ENCODE measurements at regions not wholly inside any gene's neighbourhood (a gene's known extent, or its start where the extent isn't known, plus 50 kb on each side); places are given as distances from the start of the nearest gene placed in this dataset.

DNA sequence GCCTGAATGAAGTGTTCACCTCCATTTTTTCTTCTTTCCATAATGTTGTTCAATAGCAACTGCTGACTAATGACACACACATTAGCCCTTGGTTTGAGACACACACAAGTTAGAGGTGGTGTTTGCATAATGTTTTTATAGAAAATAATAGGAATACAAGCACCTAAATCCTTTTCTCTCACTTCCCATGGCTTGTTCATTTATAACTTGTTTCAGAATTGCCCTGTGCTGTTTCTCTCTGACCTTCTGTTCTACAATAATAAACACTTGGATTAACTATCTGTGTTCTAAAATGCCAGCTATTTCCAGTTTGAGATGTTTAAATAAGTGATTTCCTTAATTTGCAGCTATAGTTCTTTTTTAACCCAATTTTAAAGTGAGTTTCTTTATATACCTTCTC lies 525.1 kb upstream of the ROBO2 start:
- Histone ChIP-seq H3K27ac (replicated peaks; ENCODE audit: low read length) (no peak overlapping the region), H2BK120ac (ENCODE audit: low read depth, low read length) (no peak overlapping the region), H3K4me3 (ENCODE audit: low read length in 2 of 2) (no peak overlapping the region), H3K27me3 (ENCODE audit: control insufficient read depth in 3 of 3, insufficient read depth in 3 of 3, low read depth in 1 of 3, low read length in 3 of 3) (no peaks in the 10 kb centered on the region), H2BK12ac (ENCODE audit: low read length) (no peak overlapping the region), H3K14ac (ENCODE audit: low read length) (no peak overlapping the region), H2BK5ac (ENCODE audit: low read length) (no peak overlapping the region), H3K36me3 (replicated peaks in 1 of 2; ENCODE audit: control insufficient read depth in 2 of 2, insufficient read depth in 2 of 2, low read length in 2 of 2) (no peaks in the 10 kb centered on the region), H2AFZ (ENCODE audit: low read length) (no peak overlapping the region), H2BK15ac (ENCODE audit: low read length) (no peak overlapping the region), H3K4ac (ENCODE audit: low read length) (no peak overlapping the region), H4K91ac (ENCODE audit: low read depth, low read length, poor library complexity) (no peak overlapping the region), H3K9ac (ENCODE audit: low read depth, low read length, poor library complexity) (no peak overlapping the region), H3K23ac (ENCODE audit: low read depth, low read length, poor library complexity) (no peak overlapping the region), H3K79me1 (ENCODE audit: low read depth, low read length) (no peaks in the 10 kb centered on the region), H4K8ac (ENCODE audit: low read depth, low read length) (no peak overlapping the region), H3K4me1 (ENCODE audit: control insufficient read depth in 2 of 2, insufficient read depth in 1 of 2, low read depth in 1 of 2, low read length in 2 of 2) (no peaks in the 10 kb centered on the region), H3K4me2 (ENCODE audit: insufficient read depth, low read length, poor library complexity, severe bottlenecking) (no peak overlapping the region), H2AK5ac (ENCODE audit: low read depth, low read length) (no peak overlapping the region), H3K18ac (ENCODE audit: low read length) (no peak overlapping the region), H3K9me3 (replicated peaks in 1 of 2; ENCODE audit: control insufficient read depth in 2 of 2, insufficient read depth in 1 of 2, low read depth in 1 of 2, low read length in 2 of 2) (no peaks in the 10 kb centered on the region)
- no peak for DNase-seq (ENCODE audit: low spot score)

DNA sequence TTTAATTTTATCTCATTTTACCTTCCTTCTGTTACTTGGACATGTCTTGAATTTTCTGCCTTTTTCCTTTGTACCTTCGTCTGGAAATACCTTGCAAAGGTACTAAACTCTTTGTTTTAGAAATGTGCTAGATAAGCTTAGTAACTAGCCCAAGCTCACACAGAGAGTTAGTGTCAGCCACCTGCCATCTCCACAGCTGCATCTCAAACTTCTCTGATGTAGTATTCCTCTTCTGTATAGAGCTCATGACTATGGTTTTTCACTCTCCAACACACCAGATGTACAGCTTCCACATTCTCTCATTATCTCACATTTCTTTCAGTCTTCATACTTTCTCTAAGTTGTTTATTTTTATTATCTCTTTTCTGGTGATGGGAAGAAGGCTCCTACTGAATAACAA lies 516.6 kb upstream of the ROBO2 start:
- Histone ChIP-seq H2AK5ac (ENCODE audit: low read depth, low read length) (no peak overlapping the region), H3K9me3 (replicated peaks in 1 of 2; ENCODE audit: control insufficient read depth in 2 of 2, insufficient read depth in 1 of 2, low read depth in 1 of 2, low read length in 2 of 2) (no peaks in the 10 kb centered on the region), H2BK5ac (ENCODE audit: low read length) (no peak overlapping the region), H2BK12ac (ENCODE audit: low read length) (no peak overlapping the region), H2AFZ (ENCODE audit: low read length) (no peak overlapping the region), H3K23ac (ENCODE audit: low read depth, low read length, poor library complexity) (no peak overlapping the region), H3K27ac (replicated peaks; ENCODE audit: low read length) (no peak overlapping the region), H3K27me3 (ENCODE audit: control insufficient read depth in 3 of 3, insufficient read depth in 3 of 3, low read depth in 1 of 3, low read length in 3 of 3) (no peaks in the 10 kb centered on the region), H2BK120ac (ENCODE audit: low read depth, low read length) (no peak overlapping the region), H3K14ac (ENCODE audit: low read length) (no peak overlapping the region), H3K4me3 (ENCODE audit: low read length in 2 of 2) (no peak overlapping the region), H4K8ac (ENCODE audit: low read depth, low read length) (no peak overlapping the region), H3K18ac (ENCODE audit: low read length) (no peak overlapping the region), H3K36me3 (replicated peaks in 1 of 2; ENCODE audit: control insufficient read depth in 2 of 2, insufficient read depth in 2 of 2, low read length in 2 of 2) (no peaks in the 10 kb centered on the region), H3K4me1 (ENCODE audit: control insufficient read depth in 2 of 2, insufficient read depth in 1 of 2, low read depth in 1 of 2, low read length in 2 of 2) (no peaks in the 10 kb centered on the region), H3K4ac (ENCODE audit: low read length) (no peak overlapping the region), H3K79me1 (ENCODE audit: low read depth, low read length) (no peaks in the 10 kb centered on the region), H3K9ac (ENCODE audit: low read depth, low read length, poor library complexity) (no peak overlapping the region), H2BK15ac (ENCODE audit: low read length) (no peak overlapping the region), H4K91ac (ENCODE audit: low read depth, low read length, poor library complexity) (no peak overlapping the region), H3K4me2 (ENCODE audit: insufficient read depth, low read length, poor library complexity, severe bottlenecking) (no peak overlapping the region)
- DNase-seq (ENCODE audit: low spot score): no peak
- WGBS, 2 donors (ENCODE audit: extremely low coverage in 2 of 2, insufficient read length in 2 of 2, insufficient replicate concordance in 1 of 2): no CpG with 5 or more reads among the region's 1 CpG

DNA sequence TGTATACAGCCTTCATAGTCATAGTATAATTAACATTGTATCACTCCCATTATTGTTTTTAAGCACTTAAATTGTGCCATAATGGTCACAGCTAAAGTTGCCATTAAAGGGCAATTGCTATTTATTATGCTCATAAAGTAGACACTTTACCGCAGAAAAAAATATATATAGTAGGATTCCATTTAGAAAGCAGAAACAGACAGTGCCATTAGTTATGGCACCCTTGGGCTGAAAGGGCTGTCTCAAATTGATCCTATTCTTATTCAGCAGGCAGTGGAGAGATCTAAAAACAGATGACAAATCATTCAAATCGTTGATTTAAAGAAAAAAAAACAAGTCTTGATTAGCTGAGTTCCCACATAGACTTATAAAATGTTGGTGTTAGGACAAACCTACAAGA lies 514.2 kb upstream of the ROBO2 start:
- H2BK120ac ChIP-seq (ENCODE audit: low read depth, low read length): no peak overlapping the region
- no peak overlapping the region for H3K4me2 ChIP-seq (ENCODE audit: insufficient read depth, low read length, poor library complexity, severe bottlenecking)
- DNase-seq (ENCODE audit: low spot score): no peak
- no peak overlapping the region for H3K4ac ChIP-seq (ENCODE audit: low read length)
- no peak overlapping the region for H3K14ac ChIP-seq (ENCODE audit: low read length)
- H3K9ac ChIP-seq (ENCODE audit: low read depth, low read length, poor library complexity): no peak overlapping the region
- H3K4me1 ChIP-seq (ENCODE audit: control insufficient read depth in 2 of 2, insufficient read depth in 1 of 2, low read depth in 1 of 2, low read length in 2 of 2): no peaks in the 10 kb centered on the region
- H4K8ac ChIP-seq (ENCODE audit: low read depth, low read length): no peak overlapping the region
- H2BK12ac ChIP-seq (ENCODE audit: low read length): no peak overlapping the region
- H3K27ac ChIP-seq (replicated peaks; ENCODE audit: low read length): no peak overlapping the region
- no peak overlapping the region for H2AK5ac ChIP-seq (ENCODE audit: low read depth, low read length)
- WGBS, 2 donors (ENCODE audit: extremely low coverage in 2 of 2, insufficient read length in 2 of 2, insufficient replicate concordance in 1 of 2): no CpG with 5 or more reads among the region's 2 CpGs
- no peak overlapping the region for H2BK5ac ChIP-seq (ENCODE audit: low read length)
- H3K4me3 ChIP-seq (ENCODE audit: low read length in 2 of 2): no peak overlapping the region
- no peak overlapping the region for H2BK15ac ChIP-seq (ENCODE audit: low read length)
- H3K27me3 ChIP-seq (ENCODE audit: control insufficient read depth in 3 of 3, insufficient read depth in 3 of 3, low read depth in 1 of 3, low read length in 3 of 3): no peaks in the 10 kb centered on the region
- H3K9me3 ChIP-seq (replicated peaks in 1 of 2; ENCODE audit: control insufficient read depth in 2 of 2, insufficient read depth in 1 of 2, low read depth in 1 of 2, low read length in 2 of 2): no peaks in the 10 kb centered on the region
- H3K79me1 ChIP-seq (ENCODE audit: low read depth, low read length): no peaks in the 10 kb centered on the region
- H4K91ac ChIP-seq (ENCODE audit: low read depth, low read length, poor library complexity): no peak overlapping the region
- H3K18ac ChIP-seq (ENCODE audit: low read length): no peak overlapping the region
- no peak overlapping the region for H2AFZ ChIP-seq (ENCODE audit: low read length)
- no peaks in the 10 kb centered on the region for H3K36me3 ChIP-seq (replicated peaks in 1 of 2; ENCODE audit: control insufficient read depth in 2 of 2, insufficient read depth in 2 of 2, low read length in 2 of 2)
- no peak overlapping the region for H3K23ac ChIP-seq (ENCODE audit: low read depth, low read length, poor library complexity)

DNA sequence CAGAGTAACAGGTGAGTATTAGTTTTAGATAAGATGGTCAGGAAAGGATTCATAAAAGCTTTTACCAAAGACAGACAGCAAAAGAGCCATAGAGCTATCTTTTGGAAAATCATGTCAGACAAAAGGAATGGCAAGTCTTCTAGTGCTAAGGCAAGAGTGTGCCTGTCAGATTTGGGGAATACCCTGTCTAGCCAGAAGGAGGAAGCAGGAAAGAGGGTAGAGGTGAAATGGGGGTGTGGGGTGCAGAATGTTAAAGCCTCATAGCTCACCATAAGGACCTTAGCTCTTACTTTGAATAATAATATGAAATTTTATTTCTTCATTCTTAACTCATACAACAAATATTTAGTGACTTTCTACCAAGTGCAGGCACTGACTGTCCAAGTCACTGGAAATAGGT lies 512.1 kb upstream of the ROBO2 start:
- H3K4me3 ChIP-seq (ENCODE audit: low read length in 2 of 2): no peak overlapping the region
- no peak overlapping the region for H3K14ac ChIP-seq (ENCODE audit: low read length)
- H2AFZ ChIP-seq (ENCODE audit: low read length): no peak overlapping the region
- H3K23ac ChIP-seq (ENCODE audit: low read depth, low read length, poor library complexity): no peak overlapping the region
- H2AK5ac ChIP-seq (ENCODE audit: low read depth, low read length): no peak overlapping the region
- no peak overlapping the region for H2BK5ac ChIP-seq (ENCODE audit: low read length)
- no peak overlapping the region for H3K4me2 ChIP-seq (ENCODE audit: insufficient read depth, low read length, poor library complexity, severe bottlenecking)
- H3K36me3 ChIP-seq (replicated peaks in 1 of 2; ENCODE audit: control insufficient read depth in 2 of 2, insufficient read depth in 2 of 2, low read length in 2 of 2): no peaks in the 10 kb centered on the region
- no peak overlapping the region for H3K4ac ChIP-seq (ENCODE audit: low read length)
- H4K8ac ChIP-seq (ENCODE audit: low read depth, low read length): no peak overlapping the region
- no peak overlapping the region for H2BK120ac ChIP-seq (ENCODE audit: low read depth, low read length)
- no peaks in the 10 kb centered on the region for H3K79me1 ChIP-seq (ENCODE audit: low read depth, low read length)
- no peak overlapping the region for H2BK12ac ChIP-seq (ENCODE audit: low read length)
- no peak for DNase-seq (ENCODE audit: low spot score)
- no peaks in the 10 kb centered on the region for H3K9me3 ChIP-seq (replicated peaks in 1 of 2; ENCODE audit: control insufficient read depth in 2 of 2, insufficient read depth in 1 of 2, low read depth in 1 of 2, low read length in 2 of 2)
- no peak overlapping the region for H4K91ac ChIP-seq (ENCODE audit: low read depth, low read length, poor library complexity)
- no peak overlapping the region for H3K9ac ChIP-seq (ENCODE audit: low read depth, low read length, poor library complexity)
- H2BK15ac ChIP-seq (ENCODE audit: low read length): no peak overlapping the region
- no peak overlapping the region for H3K27ac ChIP-seq (replicated peaks; ENCODE audit: low read length)
- H3K4me1 ChIP-seq (ENCODE audit: control insufficient read depth in 2 of 2, insufficient read depth in 1 of 2, low read depth in 1 of 2, low read length in 2 of 2): peaks cover 2 to 14% of the 10 kb centered on the region in 2 donors
- H3K18ac ChIP-seq (ENCODE audit: low read length): no peak overlapping the region
- H3K27me3 ChIP-seq (ENCODE audit: control insufficient read depth in 3 of 3, insufficient read depth in 3 of 3, low read depth in 1 of 3, low read length in 3 of 3): no peaks in the 10 kb centered on the region

Measured in neuronal stem cell (in vitro differentiated cells).